ENCODE measurements at regions not wholly inside any gene's neighbourhood (a gene's known extent, or its start where the extent isn't known, plus 50 kb on each side); places are given as distances from the start of the nearest gene placed in this dataset.
A peak's percentile ranks its signal among the peaks of the same experiment; 100 is the strongest.

GRCh38 chr9:88923653-88924288 lies 67.5 kb upstream of the S1PR3 start:
- no peak for DNase-seq (ENCODE audit: low spot score)

GRCh38 chr9:88925481-88925880 lies 65.8 kb upstream of the S1PR3 start:
- DNase-seq (ENCODE audit: low spot score) = no peak

- no peak for DNase-seq (ENCODE audit: low spot score)
These were observed 64.3 kb upstream of the S1PR3 start for GRCh38 chr9:88926781-88927505.

GRCh38 chr9:88927510-88927909 lies 63.8 kb upstream of the S1PR3 start:
- peak; percentile 79 for DNase-seq (ENCODE audit: low spot score)

- no peak for DNase-seq (ENCODE audit: low spot score)
These were observed 60.6 kb upstream of the S1PR3 start for GRCh38 chr9:88930716-88931115.

GRCh38 chr9:88932766-88933165 lies 58.5 kb upstream of the S1PR3 start:
- DNase-seq (ENCODE audit: low spot score) = no peak

- no peak for DNase-seq (ENCODE audit: low spot score)
These were observed 57.5 kb upstream of the S1PR3 start for GRCh38 chr9:88933607-88934379.

GRCh38 chr9:88934876-88935535 lies 56.3 kb upstream of the S1PR3 start:
- DNase-seq (ENCODE audit: low spot score) = no peak

GRCh38 chr9:88936132-88936531 lies 55.1 kb upstream of the S1PR3 start:
- DNase-seq (ENCODE audit: low spot score) = no peak

GRCh38 chr9:88936668-88937067 lies 54.6 kb upstream of the S1PR3 start:
- no peak for DNase-seq (ENCODE audit: low spot score)

- no peak for DNase-seq (ENCODE audit: low spot score)
These were observed 54.0 kb upstream of the S1PR3 start for GRCh38 chr9:88937248-88937647.

- no peak for DNase-seq (ENCODE audit: low spot score)
These were observed 53.1 kb upstream of the S1PR3 start for GRCh38 chr9:88938189-88938588.
